Activated CD8-positive, alpha-beta memory T cell treated with anti-CD3 and anti-CD28 coated beads, Interleukin-2, amount 50 U/mL, for 24 hours (primary cell): ENCODE measurements at regions not wholly inside any gene's neighbourhood (a gene's known extent, or its start where the extent isn't known, plus 50 kb on each side); places are given as distances from the start of the nearest gene placed in this dataset.

ENCODE experiments used
- DNase-seq: peaks from one replicate; pipeline ENCODE4 v3.0.0-alpha.2; 2020; ENCODE audit errors: extremely low read depth

- DNase-seq = no peak
These were observed 926.2 kb downstream of the VRK1 start for GRCh38 chr14:97723351-97723750.

- no peak for DNase-seq
These were observed 926.6 kb downstream of the VRK1 start for GRCh38 chr14:97723819-97724218.

DNA sequence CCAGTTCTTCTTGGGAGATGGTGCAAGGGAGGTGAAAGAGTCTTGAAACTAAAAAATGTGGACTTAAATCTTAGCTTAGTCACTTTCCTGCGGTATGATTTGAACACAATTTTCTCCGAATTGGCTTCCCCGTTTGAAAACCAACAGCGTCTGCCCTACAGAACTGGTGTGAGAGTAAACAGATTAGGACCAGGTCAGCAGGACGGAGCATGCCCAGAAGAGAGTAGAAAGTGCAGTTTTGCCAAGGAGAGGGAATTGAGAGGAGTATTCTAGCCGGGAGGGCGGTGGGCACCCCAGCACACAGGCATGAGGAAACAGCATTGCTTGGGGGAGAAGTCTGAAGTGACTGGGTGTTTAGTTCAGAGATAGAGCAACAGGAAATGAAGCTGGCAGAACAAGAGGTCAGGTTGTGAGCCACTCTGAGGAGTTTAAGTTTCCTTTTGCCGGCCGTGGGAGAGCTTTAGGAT is 927.1 kb downstream of the VRK1 start:
- no peak for DNase-seq

DNA sequence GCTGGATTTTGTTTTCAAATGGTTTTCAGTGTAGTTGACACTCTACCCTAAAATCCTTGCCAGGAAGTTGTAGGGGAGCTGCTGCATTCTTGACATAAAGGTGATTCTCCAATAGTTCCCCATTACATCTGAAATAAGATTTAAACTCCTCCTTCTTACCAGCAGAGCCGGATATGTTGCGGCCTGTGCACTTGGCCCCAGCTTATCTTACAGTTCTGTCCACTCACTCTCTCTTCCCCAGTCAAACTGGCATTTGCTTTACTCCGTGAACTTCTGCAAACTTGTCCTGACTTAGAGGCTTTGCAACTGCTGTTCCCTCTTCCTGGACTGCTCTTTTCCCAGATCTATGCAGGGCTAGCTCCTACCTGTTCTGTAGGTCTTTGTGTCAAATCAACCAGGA is 929.5 kb downstream of the VRK1 start:
- no peak for DNase-seq

- no peak for DNase-seq
These were observed 933.5 kb downstream of the VRK1 start for GRCh38 chr14:97730706-97731105.

DNA sequence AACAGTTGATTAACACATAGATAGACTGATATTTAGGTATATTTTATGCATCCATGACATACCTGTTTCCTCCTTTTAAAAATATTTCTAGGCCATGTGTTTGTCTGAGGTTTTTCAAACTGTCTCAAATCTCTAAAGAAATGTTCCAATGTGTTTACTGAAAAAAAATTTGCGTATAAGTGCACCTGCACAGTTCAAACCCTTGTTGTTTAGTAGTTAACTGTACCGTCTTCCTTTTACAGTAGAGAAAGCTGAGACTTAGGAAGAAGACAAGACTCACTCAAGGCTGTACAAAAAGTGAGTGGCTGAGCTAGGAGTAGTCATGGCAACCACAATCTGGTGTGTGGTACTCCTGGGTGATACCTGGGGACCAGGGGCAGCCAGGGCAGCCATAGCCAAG is 934.6 kb downstream of the VRK1 start:
- DNase-seq = no peak

DNA sequence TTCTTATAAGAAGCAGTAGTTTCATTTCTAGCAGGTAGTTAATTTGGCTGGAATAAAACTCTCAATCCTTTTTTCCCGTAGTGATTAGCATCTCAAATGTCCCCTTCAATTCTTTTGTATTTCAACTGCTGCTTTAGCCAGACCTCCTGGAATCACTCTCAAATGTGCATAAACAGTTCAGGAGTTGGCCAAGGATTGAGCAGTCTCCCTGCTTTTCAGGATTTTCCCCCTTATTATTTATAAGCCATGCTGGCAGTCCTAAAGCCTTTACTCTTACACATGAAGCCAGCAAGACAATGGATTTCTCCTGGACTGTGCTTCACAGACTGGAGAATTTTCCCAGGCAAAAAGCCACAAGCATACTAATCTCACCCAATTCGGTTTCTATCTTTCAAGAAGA is 950.1 kb downstream of the VRK1 start:
- DNase-seq = no peak

- DNase-seq = no peak
These were observed 951.4 kb downstream of the VRK1 start for GRCh38 chr14:97748616-97749015.

GRCh38 chr14:97757491-97757890 is 960.3 kb downstream of the VRK1 start:
- no peak for DNase-seq

DNA sequence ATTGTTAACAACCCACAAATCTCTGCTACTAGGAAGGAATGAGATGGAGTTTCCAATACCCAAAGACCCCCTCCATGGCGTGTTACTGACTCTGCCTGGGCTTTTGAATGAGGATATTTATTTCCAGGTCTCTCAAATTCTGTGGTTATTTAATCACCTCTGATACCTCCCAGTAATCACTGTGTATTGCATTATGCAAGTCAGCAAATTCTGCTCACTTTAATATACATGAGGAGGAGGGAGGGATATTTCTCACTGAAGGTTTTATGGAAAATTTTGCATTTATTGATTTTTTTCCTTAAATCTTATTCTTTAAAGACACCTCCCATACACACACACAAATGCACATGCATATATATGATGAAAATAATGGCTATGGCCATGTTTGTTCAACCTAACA is 962.9 kb downstream of the VRK1 start:
- no peak for DNase-seq

GRCh38 chr14:97762386-97762785 is 965.2 kb downstream of the VRK1 start:
- no peak for DNase-seq

GRCh38 chr14:97771340-97772045 is 974.3 kb downstream of the VRK1 start:
- no peak for DNase-seq

GRCh38 chr14:97773598-97773997 is 976.4 kb downstream of the VRK1 start:
- DNase-seq = no peak

DNA sequence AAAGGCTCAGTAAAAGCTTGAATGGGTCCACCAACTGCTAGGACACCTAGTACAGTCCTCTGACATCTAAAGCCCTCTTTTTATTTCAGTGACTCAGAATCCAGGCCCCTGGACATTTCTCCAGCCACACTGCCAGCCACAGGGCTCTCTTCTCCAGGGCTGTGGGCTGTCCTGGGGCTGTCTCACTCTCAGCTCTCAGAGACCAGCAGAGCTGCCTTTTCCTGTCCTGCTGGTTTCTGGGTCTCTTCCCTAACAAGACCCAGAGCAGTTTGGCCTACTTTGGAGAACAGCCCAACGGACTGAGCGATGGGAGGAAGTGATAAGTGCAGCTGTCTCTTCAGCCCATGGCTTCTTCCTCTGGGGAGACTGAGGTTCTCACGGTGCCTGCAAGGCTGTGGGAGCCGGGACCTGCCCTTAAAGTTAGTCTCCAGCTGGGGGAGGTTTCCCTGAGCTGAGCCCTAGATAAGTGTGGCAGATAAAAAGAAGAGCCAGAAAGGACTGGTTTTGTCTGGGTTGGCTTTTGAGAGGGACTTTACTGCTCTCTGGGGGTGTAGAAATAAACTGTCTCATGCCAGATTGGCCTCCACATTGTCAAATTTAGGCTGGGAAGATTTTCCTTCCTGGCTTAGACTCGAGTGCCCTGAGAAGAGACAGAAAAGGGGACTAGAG is 979.8 kb downstream of the VRK1 start:
- no peak for DNase-seq

DNA sequence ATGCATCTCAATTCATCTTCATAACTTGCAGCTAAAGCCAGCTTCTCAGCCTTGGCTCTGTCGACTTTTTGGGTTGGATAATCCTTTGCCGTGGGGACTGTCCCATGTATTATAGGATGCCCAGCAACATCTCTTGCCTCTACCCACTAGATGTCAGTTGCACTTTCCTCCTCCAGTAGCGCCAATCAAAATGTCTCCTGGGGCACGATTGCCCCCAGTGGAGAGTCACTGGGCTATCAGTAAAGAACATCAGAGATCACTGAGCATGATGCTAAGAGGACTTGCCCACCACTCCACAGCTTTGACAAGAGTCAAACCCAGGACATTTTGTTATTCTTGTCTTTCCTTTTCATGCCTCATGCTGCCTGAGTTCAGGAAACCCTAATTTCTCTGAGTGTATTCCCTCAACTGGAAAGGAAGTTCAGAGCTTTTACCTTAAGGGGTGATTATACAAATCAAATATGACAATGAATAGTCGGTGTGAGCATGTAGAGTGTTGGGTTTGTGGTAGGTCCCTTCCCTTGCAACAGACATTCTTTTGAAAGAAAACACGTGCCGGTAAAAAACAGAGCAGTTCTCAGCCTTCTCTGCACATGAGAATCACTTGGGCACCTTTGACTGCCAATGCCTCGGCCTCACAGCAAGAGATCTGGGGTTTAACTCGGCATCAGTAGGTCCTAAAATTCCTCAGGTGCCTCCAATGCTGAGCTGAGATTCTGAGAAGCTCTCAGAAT is 980.6 kb downstream of the VRK1 start:
- DNase-seq = no peak

DNA sequence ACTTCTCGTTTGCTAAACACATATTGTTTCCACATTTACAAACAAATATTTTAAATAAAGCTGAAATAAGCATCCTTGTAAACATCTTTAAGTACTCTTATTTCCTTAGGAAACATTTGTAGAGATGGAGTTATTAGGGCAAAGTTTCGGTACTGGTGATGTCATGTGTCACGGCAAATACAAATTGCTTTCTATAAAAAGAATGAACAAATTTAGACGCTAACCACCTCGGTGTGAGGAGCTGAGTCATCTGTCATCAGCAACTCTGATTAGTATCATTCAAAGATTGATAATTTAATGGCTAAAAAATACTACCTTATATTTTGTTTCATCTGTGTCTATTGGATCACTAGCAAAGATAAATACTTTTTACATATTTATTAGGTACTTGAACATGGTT is 982.0 kb downstream of the VRK1 start:
- DNase-seq = no peak

GRCh38 chr14:97780804-97781203 is 983.6 kb downstream of the VRK1 start:
- DNase-seq = no peak

DNA sequence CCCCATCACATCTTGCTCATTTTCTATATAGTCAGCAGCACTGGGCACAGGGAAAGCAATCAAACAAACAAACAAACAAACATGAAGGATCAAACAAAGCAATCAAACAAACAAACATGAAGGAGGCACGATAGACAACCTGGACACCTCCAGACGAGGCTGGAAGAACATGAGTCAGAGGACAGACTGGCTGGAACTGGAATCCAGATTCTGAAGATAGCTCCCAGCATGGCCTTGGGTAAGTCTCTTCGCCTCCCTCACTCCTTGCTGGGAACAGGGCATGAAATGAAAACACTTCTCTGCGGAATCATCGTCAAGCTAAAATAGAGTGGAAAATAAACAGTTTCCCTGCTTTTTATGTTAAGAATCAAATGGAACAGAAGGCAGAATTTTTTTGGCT is 984.8 kb downstream of the VRK1 start:
- DNase-seq = no peak

GRCh38 chr14:97782871-97783414 is 985.8 kb downstream of the VRK1 start:
- DNase-seq = no peak

GRCh38 chr14:97785495-97785894 is 988.3 kb downstream of the VRK1 start:
- no peak for DNase-seq

GRCh38 chr14:97788364-97788763 is 991.2 kb downstream of the VRK1 start:
- no peak for DNase-seq

- DNase-seq = no peak
These were observed 991.8 kb downstream of the VRK1 start for GRCh38 chr14:97788846-97789526.
